ENCODE measurements at regions not wholly inside any gene's neighbourhood (a gene's known extent, or its start where the extent isn't known, plus 50 kb on each side); places are given as distances from the start of the nearest gene placed in this dataset.
"Not testable (repeated sequence)": the region's sequence is repeated elsewhere in the genome, so short reads cannot be mapped to it uniquely, and the experiment has no call there.

- no peak overlapping the region for H3K27ac Mint-ChIP-seq
- H3K4me3 Mint-ChIP-seq, result no peak overlapping the region
- no peaks in the 10 kb centered on the region for H3K36me3 Mint-ChIP-seq
- peaks cover 20% of the 10 kb centered on the region for H3K27me3 Mint-ChIP-seq
- H3K4me1 Mint-ChIP-seq, result no peaks in the 10 kb centered on the region
- CTCF ChIA-PET, result no interaction called here
- H3K9me3 Mint-ChIP-seq, result no peaks in the 10 kb centered on the region
- DNase-seq, result no peak
These were observed 98.6 kb downstream of the NAV1 start for GRCh38 chr1:201637282-201638079.

GRCh38 chr1:201639391-201639790 lies 100.5 kb downstream of the NAV1 start:
- no peaks in the 10 kb centered on the region for H3K4me1 Mint-ChIP-seq
- no peak overlapping the region for H3K4me3 Mint-ChIP-seq
- DNase-seq, result no peak
- no peaks in the 10 kb centered on the region for H3K9me3 Mint-ChIP-seq
- H3K27me3 Mint-ChIP-seq, result peaks cover 38% of the 10 kb centered on the region
- no peak overlapping the region for H3K27ac Mint-ChIP-seq
- no peaks in the 10 kb centered on the region for H3K36me3 Mint-ChIP-seq
- CTCF ChIA-PET, result no interaction called here

DNA sequence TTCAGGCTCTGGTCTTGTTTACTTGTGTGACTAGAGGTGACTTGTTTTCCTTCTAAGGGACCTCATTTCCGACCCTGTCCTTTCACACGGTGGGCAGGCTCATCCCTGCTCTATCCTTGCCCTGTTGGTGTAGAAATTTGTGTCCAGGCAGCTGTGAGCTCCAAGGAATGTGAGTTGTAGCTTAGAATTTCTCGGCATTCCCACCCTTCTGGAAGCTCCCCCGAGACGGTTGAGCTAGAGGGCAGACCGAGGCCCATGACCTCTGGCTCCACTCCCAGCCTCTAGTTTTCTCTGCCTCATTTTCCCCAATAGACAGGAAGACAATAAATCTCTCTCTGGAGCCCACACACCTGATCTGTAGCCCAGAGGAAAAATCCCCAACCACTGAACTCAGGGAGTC lies 100.9 kb downstream of the NAV1 start:
- Mint-ChIP-seq H3K27ac (no peak overlapping the region), H3K27me3 (peaks cover 38% of the 10 kb centered on the region), H3K9me3 (no peaks in the 10 kb centered on the region), H3K4me1 (no peaks in the 10 kb centered on the region), H3K4me3 (no peak overlapping the region), H3K36me3 (no peaks in the 10 kb centered on the region)
- CTCF ChIA-PET, result no interaction called here
- DNase-seq, result no peak

- H3K36me3 Mint-ChIP-seq, result no peaks in the 10 kb centered on the region
- no peak overlapping the region for H3K27ac Mint-ChIP-seq
- CTCF ChIA-PET, result no interaction called here
- no peak for DNase-seq
- no peaks in the 10 kb centered on the region for H3K9me3 Mint-ChIP-seq
- H3K4me1 Mint-ChIP-seq, result no peaks in the 10 kb centered on the region
- peaks cover 40% of the 10 kb centered on the region for H3K27me3 Mint-ChIP-seq
- H3K4me3 Mint-ChIP-seq, result no peak overlapping the region
These were observed 101.7 kb downstream of the NAV1 start for GRCh38 chr1:201640624-201641023.

DNA sequence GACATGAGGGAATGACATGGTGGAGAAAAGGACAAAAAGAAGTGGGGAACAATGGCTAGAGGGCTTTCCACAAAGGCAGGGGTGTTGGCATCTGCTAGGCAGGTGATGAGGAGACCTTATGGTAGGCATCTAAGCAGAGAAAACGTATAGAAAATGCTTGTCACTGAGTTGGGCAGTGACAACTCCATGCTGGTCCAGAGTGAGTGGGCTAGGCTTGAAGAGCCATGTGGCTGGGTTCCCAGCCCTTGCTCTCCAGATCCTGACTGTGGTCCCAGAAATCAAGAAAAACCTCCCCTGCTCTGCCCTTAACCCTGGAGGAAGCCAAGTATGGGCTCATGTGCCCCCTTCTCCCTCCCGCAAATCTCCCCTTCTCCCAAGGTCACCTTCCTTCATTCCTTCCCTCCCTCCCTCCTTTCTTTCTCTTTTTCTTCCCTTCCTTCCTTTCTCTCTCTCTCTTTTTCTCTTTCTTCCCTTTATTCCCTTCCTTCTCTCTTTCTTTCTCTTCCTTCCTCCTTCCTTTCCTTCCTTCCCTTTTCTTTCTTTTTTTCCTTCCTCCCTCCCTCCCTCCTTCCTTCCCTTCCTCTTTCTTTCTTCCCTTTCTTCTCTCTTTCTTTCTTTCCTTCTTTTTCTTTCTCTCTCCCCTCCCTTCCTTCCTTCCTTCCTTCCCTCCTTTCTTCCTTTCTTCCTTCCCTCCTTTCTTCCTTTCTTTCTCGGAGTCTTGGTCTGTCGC lies 102.8 kb downstream of the NAV1 start:
- CTCF ChIA-PET, result no interaction called here
- no peak overlapping the region for H3K4me3 Mint-ChIP-seq

DNA sequence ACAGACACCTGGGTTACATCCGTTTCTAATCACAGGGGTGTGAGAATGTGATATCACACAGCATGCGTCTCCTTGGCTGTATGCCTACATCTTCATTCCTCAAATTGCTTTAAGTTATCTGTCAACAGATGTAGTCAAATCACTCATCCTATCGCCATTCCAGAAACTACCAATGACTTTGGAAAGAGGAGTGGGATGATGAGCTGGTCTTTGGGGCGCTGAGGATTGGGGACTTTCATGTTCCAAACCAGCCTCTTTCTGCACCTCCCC lies 104.8 kb downstream of the NAV1 start:
- CTCF ChIA-PET, result no interaction called here
- Mint-ChIP-seq H3K36me3 (no peaks in the 10 kb centered on the region), H3K9me3 (no peaks in the 10 kb centered on the region), H3K27ac (no peak overlapping the region), H3K4me1 (no peaks in the 10 kb centered on the region), H3K27me3 (peaks cover 68% of the 10 kb centered on the region), H3K4me3 (no peak overlapping the region)
- DNase-seq, result no peak

More for the DNA sequence above, 102.8 kb downstream of the NAV1 start:
- Mint-ChIP-seq H3K27ac (no peak overlapping the region), H3K27me3 (peaks cover 48% of the 10 kb centered on the region), H3K36me3 (no peaks in the 10 kb centered on the region), H3K9me3 (no peaks in the 10 kb centered on the region), H3K4me1 (no peaks in the 10 kb centered on the region)
- no peak for DNase-seq

- Mint-ChIP-seq H3K36me3 (no peaks in the 10 kb centered on the region), H3K4me3 (no peak overlapping the region), H3K4me1 (no peaks in the 10 kb centered on the region), H3K9me3 (no peaks in the 10 kb centered on the region), H3K27ac (no peak overlapping the region), H3K27me3 (peaks cover 73% of the 10 kb centered on the region)
- CTCF ChIA-PET, result no interaction called here
- DNase-seq, result no peak
These were observed 105.3 kb downstream of the NAV1 start for GRCh38 chr1:201644197-201644596.

- H3K36me3 Mint-ChIP-seq, H3K27ac Mint-ChIP-seq, CTCF ChIA-PET, DNase-seq, H3K4me3 Mint-ChIP-seq, H3K4me1 Mint-ChIP-seq, H3K9me3 Mint-ChIP-seq: not testable (repeated sequence)
- H3K27me3 Mint-ChIP-seq, result peaks cover 78% of the 10 kb centered on the region
These were observed 106.1 kb downstream of the NAV1 start for GRCh38 chr1:201645000-201645399.

GRCh38 chr1:201645956-201646355 lies 107.0 kb downstream of the NAV1 start:
- Mint-ChIP-seq H3K27ac (no peak overlapping the region), H3K27me3 (peaks cover 84% of the 10 kb centered on the region), H3K36me3 (no peaks in the 10 kb centered on the region), H3K4me3 (no peak overlapping the region), H3K9me3 (no peaks in the 10 kb centered on the region), H3K4me1 (no peaks in the 10 kb centered on the region)
- CTCF ChIA-PET, result no interaction called here
- DNase-seq, result no peak

DNA sequence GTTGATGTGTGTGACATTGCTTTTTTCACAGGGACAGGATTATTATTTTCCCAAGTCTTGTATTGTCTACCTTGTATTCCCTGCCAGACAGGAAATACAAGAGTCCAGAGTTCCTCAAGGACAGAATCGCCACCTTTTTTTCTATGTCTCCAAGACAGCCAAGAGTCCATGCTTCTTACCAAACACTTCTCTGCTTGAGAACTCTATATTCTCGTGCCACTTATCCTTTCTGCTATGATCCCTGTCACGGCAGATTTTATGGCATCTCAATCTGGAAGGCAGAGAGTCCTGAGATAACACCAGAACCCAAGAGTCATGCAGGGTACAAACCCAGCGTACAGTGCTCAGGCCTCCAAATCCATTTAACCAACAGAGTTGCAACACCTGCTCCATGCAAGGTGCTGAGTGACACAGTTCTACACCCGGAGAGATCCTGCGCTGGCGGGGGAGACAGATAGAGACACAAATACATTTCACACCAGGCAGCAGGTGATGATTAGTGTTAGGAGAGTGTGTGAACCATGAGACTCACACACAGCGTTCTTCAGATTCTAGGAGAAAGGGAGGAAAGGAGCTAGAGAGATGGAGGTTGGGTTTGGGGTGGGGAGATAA lies 107.6 kb downstream of the NAV1 start:
- no peak for DNase-seq
- Mint-ChIP-seq H3K4me3 (no peak overlapping the region), H3K9me3 (no peaks in the 10 kb centered on the region), H3K4me1 (no peaks in the 10 kb centered on the region), H3K36me3 (no peaks in the 10 kb centered on the region), H3K27me3 (peaks cover 84% of the 10 kb centered on the region), H3K27ac (no peak overlapping the region)
- CTCF ChIA-PET, result no interaction called here

DNA sequence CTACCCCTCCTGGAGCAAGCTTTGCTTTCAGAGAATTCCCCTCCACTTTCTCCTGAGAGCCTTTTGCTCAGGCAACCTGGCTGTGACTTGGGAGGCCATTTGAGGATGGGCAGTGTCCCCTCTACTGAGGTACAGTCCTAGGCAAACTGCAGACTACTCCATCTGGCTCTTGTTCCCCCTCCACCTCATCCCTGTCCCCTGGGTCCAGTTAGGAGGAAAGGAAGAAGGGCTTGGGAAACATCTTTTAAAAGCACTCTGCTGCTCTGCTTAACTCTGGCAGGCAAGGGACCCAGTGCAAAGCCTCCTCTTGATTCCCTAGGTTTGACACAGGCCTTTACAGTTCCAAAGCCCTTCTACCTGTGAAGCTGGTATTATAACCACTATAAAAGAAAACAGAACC lies 108.2 kb downstream of the NAV1 start:
- H3K4me1 Mint-ChIP-seq, result no peaks in the 10 kb centered on the region
- CTCF ChIA-PET, result no interaction called here
- no peak for DNase-seq
- H3K9me3 Mint-ChIP-seq, result no peaks in the 10 kb centered on the region
- H3K27me3 Mint-ChIP-seq, result peaks cover 84% of the 10 kb centered on the region
- no peak overlapping the region for H3K4me3 Mint-ChIP-seq
- H3K36me3 Mint-ChIP-seq, result no peaks in the 10 kb centered on the region
- no peak overlapping the region for H3K27ac Mint-ChIP-seq

- no peak overlapping the region for H3K4me3 Mint-ChIP-seq
- no peaks in the 10 kb centered on the region for H3K9me3 Mint-ChIP-seq
- DNase-seq, result no peak
- CTCF ChIA-PET, result no interaction called here
- peaks cover 81% of the 10 kb centered on the region for H3K27me3 Mint-ChIP-seq
- no peak overlapping the region for H3K27ac Mint-ChIP-seq
- no peaks in the 10 kb centered on the region for H3K36me3 Mint-ChIP-seq
- H3K4me1 Mint-ChIP-seq, result no peaks in the 10 kb centered on the region
These were observed 108.8 kb downstream of the NAV1 start for GRCh38 chr1:201647722-201648065.

DNA sequence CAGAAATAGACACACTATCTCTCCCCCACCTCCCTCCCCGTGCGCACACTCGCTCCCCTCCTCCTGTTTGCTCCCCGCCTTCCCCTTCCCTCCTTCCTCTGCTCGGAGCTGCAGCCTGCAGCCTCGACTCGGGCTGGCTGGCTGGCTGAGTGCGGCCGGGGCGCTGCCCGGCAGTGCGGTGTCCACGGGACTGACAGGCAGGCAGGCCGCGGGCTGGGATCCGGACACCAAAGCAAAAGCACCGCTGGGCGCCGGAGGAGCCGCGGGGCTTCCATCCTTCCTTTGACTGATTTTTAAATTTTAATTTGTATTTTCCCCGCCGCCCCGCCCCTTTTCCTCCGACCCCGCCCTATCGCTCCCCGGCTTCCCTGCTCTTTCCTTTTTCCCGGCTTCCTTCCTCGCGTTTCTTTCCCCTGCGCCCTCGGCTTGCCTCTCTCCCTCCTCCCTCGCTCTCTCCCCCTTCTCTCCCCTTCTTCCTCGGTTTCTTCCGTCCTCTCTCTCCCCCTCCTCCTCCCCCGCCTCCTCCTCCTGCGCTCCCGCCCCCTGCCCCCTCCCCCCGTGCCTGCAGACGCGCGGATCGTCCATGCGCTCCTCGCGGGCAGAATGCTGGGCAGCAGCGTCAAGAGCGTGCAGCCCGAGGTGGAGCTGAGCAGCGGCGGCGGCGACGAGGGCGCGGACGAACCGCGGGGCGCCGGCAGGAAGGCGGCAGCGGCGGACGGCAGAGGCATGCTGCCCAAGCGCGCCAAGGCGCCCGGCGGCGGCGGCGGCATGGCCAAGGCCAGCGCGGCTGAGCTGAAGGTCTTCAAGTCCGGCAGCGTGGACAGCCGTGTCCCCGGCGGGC lies 109.4 kb downstream of the NAV1 start:
- Mint-ChIP-seq H3K4me1 (no peaks in the 10 kb centered on the region), H3K9me3 (no peaks in the 10 kb centered on the region), H3K4me3 (no peak overlapping the region), H3K36me3 (no peaks in the 10 kb centered on the region), H3K27me3 (peaks cover 79% of the 10 kb centered on the region), H3K27ac (no peak overlapping the region)
- CTCF ChIA-PET, result no interaction called here
- peak; percentile 32 for DNase-seq

- CTCF ChIA-PET, result no interaction called here
- H3K27me3 Mint-ChIP-seq, result peaks cover 73% of the 10 kb centered on the region
- no peaks in the 10 kb centered on the region for H3K9me3 Mint-ChIP-seq
- no peaks in the 10 kb centered on the region for H3K4me1 Mint-ChIP-seq
- H3K36me3 Mint-ChIP-seq, result no peaks in the 10 kb centered on the region
- H3K27ac Mint-ChIP-seq, result no peak overlapping the region
- DNase-seq, result no peak
- no peak overlapping the region for H3K4me3 Mint-ChIP-seq
These were observed 110.2 kb downstream of the NAV1 start for GRCh38 chr1:201648907-201649721.

Data from activated naive CD4-positive, alpha-beta T cell treated with anti-CD3 and anti-CD28 coated beads, Interleukin-2, amount 10 ng/mL, durations not matched to agents 7 days and 5 days (primary cell).